AG04450 (cell line): ENCODE measurements at regions not wholly inside any gene's neighbourhood (a gene's known extent, or its start where the extent isn't known, plus 50 kb on each side); places are given as distances from the start of the nearest gene placed in this dataset.

Experiments
- CTCF ChIA-PET: fragments of 300-600, 350-600 bp; formaldehyde crosslinking; extraction: SDS; loops from one replicate; lab custom pipeline; 2022; ENCODE audit warnings: antibody characterized with exemption, inconsistent platforms; lab: Charles Lee
- POLR2A ChIA-PET: fragments of 350-600 bp; formaldehyde crosslinking; extraction: SDS; loops from one replicate; lab custom pipeline; 2021; ENCODE audit warnings: antibody characterized with exemption, inconsistent platforms; lab: Yijun Ruan, JAX
- DNase-seq: peaks from one replicate; pipeline ENCODE4 v3.0.0-alpha.2; 2011; ENCODE audit warnings: low read depth, low spot score
- H3K27ac ChIP-seq: one replicate; pipeline ENCODE4 v1.5.1; 2012; ENCODE audit warnings: low read depth, low read length, control low read depth
- H3K27me3 ChIP-seq: one replicate; pipeline ENCODE4 v1.6.0; 2012; ENCODE audit warnings: low read length; ENCODE audit not compliant: control insufficient read depth, insufficient read depth
- H3K4me3 ChIP-seq: 2 replicates; pipeline ENCODE4 v1.5.1; 2011; ENCODE audit warnings: mild to moderate bottlenecking, low read depth, low read length, control low read depth
- H3K9me3 ChIP-seq: 2 replicates; pipeline ENCODE4 v1.5.1; 2012; ENCODE audit warnings: low read length; ENCODE audit not compliant: control insufficient read depth, insufficient read depth
- TF ChIP-seq, protein P1 (sequence below): IDR thresholded peaks from 2 replicates; pipeline ENCODE4 v1.5.1; 2011; ENCODE audit warnings: low read depth, low read length, control low read depth, inconsistent platforms

DNA sequence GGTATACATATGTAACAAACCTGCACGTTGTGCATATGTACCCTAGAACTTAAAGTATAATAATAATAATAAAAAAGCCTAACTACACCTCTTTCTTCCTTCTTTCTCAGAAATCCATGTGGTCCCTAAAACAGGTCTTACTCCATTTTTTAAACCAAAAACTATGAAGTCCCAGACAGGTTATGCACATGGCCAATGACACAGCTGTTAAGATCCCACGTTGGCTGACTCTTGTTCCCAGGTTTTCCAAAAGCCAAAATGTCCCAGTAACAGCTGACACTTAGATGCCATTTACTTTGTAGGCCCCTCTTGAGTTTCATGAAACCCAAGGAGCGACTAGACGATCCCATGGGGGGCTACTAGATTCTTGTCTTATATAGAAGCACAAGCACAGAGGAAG lies 97.0 kb downstream of the KCNF1 start:
- H3K9me3 ChIP-seq: peaks cover 22% of the 10 kb centered on the region
- CTCF ChIA-PET: no interaction called here
- no peak overlapping the region for H3K4me3 ChIP-seq
- peaks cover 7% of the 10 kb centered on the region for H3K27me3 ChIP-seq
- POLR2A ChIA-PET: no interaction called here
- no peak for DNase-seq
- TF ChIP-seq, protein P1, sequence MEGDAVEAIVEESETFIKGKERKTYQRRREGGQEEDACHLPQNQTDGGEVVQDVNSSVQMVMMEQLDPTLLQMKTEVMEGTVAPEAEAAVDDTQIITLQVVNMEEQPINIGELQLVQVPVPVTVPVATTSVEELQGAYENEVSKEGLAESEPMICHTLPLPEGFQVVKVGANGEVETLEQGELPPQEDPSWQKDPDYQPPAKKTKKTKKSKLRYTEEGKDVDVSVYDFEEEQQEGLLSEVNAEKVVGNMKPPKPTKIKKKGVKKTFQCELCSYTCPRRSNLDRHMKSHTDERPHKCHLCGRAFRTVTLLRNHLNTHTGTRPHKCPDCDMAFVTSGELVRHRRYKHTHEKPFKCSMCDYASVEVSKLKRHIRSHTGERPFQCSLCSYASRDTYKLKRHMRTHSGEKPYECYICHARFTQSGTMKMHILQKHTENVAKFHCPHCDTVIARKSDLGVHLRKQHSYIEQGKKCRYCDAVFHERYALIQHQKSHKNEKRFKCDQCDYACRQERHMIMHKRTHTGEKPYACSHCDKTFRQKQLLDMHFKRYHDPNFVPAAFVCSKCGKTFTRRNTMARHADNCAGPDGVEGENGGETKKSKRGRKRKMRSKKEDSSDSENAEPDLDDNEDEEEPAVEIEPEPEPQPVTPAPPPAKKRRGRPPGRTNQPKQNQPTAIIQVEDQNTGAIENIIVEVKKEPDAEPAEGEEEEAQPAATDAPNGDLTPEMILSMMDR: no peak
- H3K27ac ChIP-seq: no peak overlapping the region

DNA sequence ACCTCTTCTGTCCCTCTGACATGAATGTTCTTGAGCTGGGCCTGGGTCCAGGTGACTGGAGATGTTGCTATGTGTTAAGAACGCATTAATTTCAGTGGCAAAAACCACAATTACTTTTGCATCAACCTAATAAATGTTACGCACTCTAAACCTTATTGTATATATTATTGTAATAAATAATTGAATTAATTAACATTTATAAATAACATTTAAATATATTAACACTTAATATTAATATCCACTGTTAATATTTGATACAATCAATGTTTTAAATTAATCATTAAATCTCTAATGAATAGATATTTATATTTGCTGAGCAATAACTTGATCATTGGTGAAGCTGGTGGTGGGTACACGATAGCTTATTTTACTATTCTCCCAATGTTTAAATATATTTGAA lies 97.4 kb downstream of the KCNF1 start:
- Histone ChIP-seq H3K4me3 (no peak overlapping the region), H3K27ac (no peak overlapping the region), H3K9me3 (peaks cover 22% of the 10 kb centered on the region), H3K27me3 (peaks cover 7% of the 10 kb centered on the region)
- POLR2A ChIA-PET: no interaction called here
- no peak for DNase-seq
- CTCF ChIA-PET: no interaction called here
- TF ChIP-seq, protein P1: no peak

DNA sequence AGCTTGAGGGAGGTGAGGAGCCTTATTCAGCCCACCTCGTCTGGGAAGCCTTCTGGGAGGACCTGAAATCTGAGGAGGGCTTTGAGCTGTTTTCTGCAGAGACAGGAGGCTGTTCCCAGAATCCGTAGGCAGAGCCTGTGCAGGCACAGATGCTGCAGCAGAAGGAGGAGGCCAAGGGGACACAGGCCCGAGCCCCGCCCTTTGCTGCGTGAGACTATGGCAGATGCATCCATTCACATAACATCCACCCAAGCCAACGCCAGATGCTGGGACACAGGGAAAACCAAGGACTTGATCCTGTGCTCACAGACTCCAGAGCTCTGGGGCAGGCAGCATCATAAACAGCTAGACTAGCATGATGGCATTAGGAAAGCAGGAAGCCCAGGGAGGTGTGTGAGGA lies 98.2 kb downstream of the KCNF1 start:
- TF ChIP-seq, protein P1: no peak
- H3K9me3 ChIP-seq: peaks cover 22% of the 10 kb centered on the region
- H3K27ac ChIP-seq: no peak overlapping the region
- ChIA-PET CTCF (no interaction called here), POLR2A (no interaction called here)
- no peak for DNase-seq
- H3K4me3 ChIP-seq: no peak overlapping the region
- H3K27me3 ChIP-seq: peaks cover 10% of the 10 kb centered on the region

DNA sequence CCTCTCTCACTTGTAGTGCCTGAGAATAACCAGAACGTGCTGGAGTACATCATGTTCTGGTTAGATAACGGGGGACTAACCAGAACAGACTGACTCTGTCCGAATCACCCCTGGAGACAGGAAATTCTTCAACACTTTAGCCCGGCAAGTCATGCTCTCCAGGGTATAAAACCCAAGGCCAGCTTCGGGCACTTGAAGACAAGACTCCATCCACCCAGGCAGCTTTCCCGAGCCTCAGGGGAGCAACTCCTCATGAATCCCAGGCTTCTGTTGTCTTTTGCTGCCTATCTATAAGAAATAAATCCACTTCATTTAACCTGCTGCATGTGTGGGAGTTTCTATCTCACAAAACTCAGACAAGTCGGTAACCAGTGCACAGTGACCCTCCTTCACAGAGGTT lies 99.6 kb downstream of the KCNF1 start:
- TF ChIP-seq, protein P1: no peak
- DNase-seq: no peak
- no peak overlapping the region for H3K27ac ChIP-seq
- peaks cover 22% of the 10 kb centered on the region for H3K9me3 ChIP-seq
- ChIA-PET POLR2A (no interaction called here), CTCF (no interaction called here)
- H3K4me3 ChIP-seq: no peak overlapping the region
- H3K27me3 ChIP-seq: peaks cover 24% of the 10 kb centered on the region

DNA sequence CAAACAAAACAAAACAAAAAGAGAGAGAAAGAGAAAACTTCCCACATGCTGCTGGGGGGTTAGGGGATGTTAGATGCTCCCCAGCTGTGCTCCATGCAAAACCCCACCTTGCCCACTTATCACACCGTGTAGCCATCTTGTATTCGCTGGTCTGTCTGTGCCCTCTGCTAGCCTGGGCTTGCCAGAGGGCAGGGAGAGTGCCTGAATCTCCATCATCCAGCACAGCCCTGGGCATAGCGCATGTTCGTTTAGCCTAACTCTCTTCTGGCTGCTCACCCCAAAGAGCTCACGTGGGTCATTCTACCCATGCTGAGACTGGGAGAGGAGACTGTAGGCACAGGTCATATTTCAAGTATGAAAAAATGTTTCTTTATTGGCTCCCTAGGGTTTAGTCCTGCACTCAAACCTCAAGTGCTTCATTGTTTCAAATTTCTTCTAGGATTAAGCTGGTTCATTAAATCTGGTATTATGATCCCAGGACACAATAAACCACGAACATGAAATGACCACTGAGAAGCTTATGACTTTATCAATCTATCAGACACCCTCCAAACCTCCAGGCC lies 100.5 kb downstream of the KCNF1 start:
- POLR2A ChIA-PET: no interaction called here

More for the DNA sequence above, 100.5 kb downstream of the KCNF1 start:
- Histone ChIP-seq H3K27me3 (peaks cover 30% of the 10 kb centered on the region), H3K9me3 (peaks cover 22% of the 10 kb centered on the region), H3K4me3 (no peak overlapping the region), H3K27ac (no peak overlapping the region)
- no peak for DNase-seq
- TF ChIP-seq, protein P1: no peak
- CTCF ChIA-PET: no interaction called here
